ENCODE measurements at regions not wholly inside any gene's neighbourhood (a gene's known extent, or its start where the extent isn't known, plus 50 kb on each side); places are given as distances from the start of the nearest gene placed in this dataset.
"Not testable (repeated sequence)": the region's sequence is repeated elsewhere in the genome, so short reads cannot be mapped to it uniquely, and the experiment has no call there.

GRCh38 chr6:144617191-144617590 lies 332.1 kb downstream of the UTRN start:
- Histone ChIP-seq H3K9me3 (ENCODE audit: control insufficient read depth, insufficient read depth, low read length) (no peaks in the 10 kb centered on the region), H3K4me3 (ENCODE audit: low read depth, low read length) (no peak overlapping the region), H3K4me1 (ENCODE audit: control insufficient read depth, insufficient read depth, low read length) (peaks cover 70% of the 10 kb centered on the region), H3K27ac (ENCODE audit: low read depth, low read length) (peak overlapping the region; percentile 49), H3K9ac (ENCODE audit: low read depth, low read length) (no peak overlapping the region), H3K36me3 (ENCODE audit: control insufficient read depth, insufficient read depth, low read length) (no peaks in the 10 kb centered on the region), H3K27me3 (ENCODE audit: control insufficient read depth, insufficient read depth, low read length) (no peaks in the 10 kb centered on the region)

GRCh38 chr6:144617708-144618107 lies 332.6 kb downstream of the UTRN start:
- no peak overlapping the region for H3K4me3 ChIP-seq (ENCODE audit: low read depth, low read length)
- H3K27ac ChIP-seq (ENCODE audit: low read depth, low read length) = peak overlapping the region; percentile 49
- H3K9ac ChIP-seq (ENCODE audit: low read depth, low read length) = no peak overlapping the region
- peaks cover 65% of the 10 kb centered on the region for H3K4me1 ChIP-seq (ENCODE audit: control insufficient read depth, insufficient read depth, low read length)
- H3K36me3 ChIP-seq (ENCODE audit: control insufficient read depth, insufficient read depth, low read length) = no peaks in the 10 kb centered on the region
- no peaks in the 10 kb centered on the region for H3K9me3 ChIP-seq (ENCODE audit: control insufficient read depth, insufficient read depth, low read length)
- no peaks in the 10 kb centered on the region for H3K27me3 ChIP-seq (ENCODE audit: control insufficient read depth, insufficient read depth, low read length)

GRCh38 chr6:144619966-144620365 lies 334.8 kb downstream of the UTRN start:
- peaks cover 46% of the 10 kb centered on the region for H3K4me1 ChIP-seq (ENCODE audit: control insufficient read depth, insufficient read depth, low read length)
- H3K9me3 ChIP-seq (ENCODE audit: control insufficient read depth, insufficient read depth, low read length) = no peaks in the 10 kb centered on the region
- no peak overlapping the region for H3K4me3 ChIP-seq (ENCODE audit: low read depth, low read length)
- no peaks in the 10 kb centered on the region for H3K27me3 ChIP-seq (ENCODE audit: control insufficient read depth, insufficient read depth, low read length)
- no peak overlapping the region for H3K27ac ChIP-seq (ENCODE audit: low read depth, low read length)
- no peaks in the 10 kb centered on the region for H3K36me3 ChIP-seq (ENCODE audit: control insufficient read depth, insufficient read depth, low read length)
- H3K9ac ChIP-seq (ENCODE audit: low read depth, low read length) = no peak overlapping the region

GRCh38 chr6:144621332-144621731 lies 336.2 kb downstream of the UTRN start:
- Histone ChIP-seq H3K27me3 (ENCODE audit: control insufficient read depth, insufficient read depth, low read length) (no peaks in the 10 kb centered on the region), H3K4me1 (ENCODE audit: control insufficient read depth, insufficient read depth, low read length) (peaks cover 41% of the 10 kb centered on the region), H3K4me3 (ENCODE audit: low read depth, low read length) (no peak overlapping the region), H3K9me3 (ENCODE audit: control insufficient read depth, insufficient read depth, low read length) (no peaks in the 10 kb centered on the region), H3K36me3 (ENCODE audit: control insufficient read depth, insufficient read depth, low read length) (no peaks in the 10 kb centered on the region), H3K27ac (ENCODE audit: low read depth, low read length) (no peak overlapping the region), H3K9ac (ENCODE audit: low read depth, low read length) (no peak overlapping the region)

DNA sequence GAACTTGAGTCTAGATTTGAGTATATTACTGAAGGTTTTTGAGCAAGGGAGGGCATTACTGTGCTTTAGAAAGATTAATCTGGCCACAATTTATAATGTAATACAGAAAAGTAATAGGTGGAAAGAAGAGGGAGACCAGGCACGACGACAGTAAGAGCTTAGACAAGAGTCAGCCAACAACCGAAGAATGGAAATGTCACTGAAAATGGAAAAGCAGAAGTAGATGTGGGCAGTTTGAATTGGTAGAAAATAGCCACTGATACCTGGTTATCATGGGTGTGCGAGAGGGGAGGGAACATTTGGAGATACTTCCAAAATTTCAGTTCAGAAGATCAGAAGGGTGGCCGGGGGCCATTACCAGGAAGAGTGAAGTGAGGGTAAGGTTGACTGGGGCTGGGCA lies 339.1 kb downstream of the UTRN start:
- Histone ChIP-seq H3K4me1 (ENCODE audit: control insufficient read depth, insufficient read depth, low read length) (peaks cover 21% of the 10 kb centered on the region), H3K27ac (ENCODE audit: low read depth, low read length) (no peak overlapping the region)

DNA sequence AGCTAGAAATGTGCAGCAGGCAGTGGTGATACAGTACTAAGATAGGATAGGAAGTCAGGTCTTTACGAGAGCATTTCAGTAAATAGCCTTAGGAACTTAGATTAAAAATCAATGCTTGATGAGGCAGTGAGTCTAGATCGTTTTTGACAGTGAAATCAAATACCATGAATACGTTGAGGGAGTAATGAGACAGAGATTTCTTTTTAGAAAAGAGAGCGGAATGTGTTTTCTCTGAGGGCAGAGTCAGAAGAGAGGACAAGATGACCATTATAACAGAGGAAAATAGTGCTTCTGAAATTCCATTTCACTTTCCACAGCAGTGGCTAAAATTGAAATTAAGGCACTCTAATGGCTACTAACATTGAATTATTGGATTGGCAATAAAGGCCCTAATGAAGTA lies 339.6 kb downstream of the UTRN start:
- Histone ChIP-seq H3K27ac (ENCODE audit: low read depth, low read length) (no peak overlapping the region), H3K9me3 (ENCODE audit: control insufficient read depth, insufficient read depth, low read length) (no peaks in the 10 kb centered on the region), H3K9ac (ENCODE audit: low read depth, low read length) (no peak overlapping the region), H3K36me3 (ENCODE audit: control insufficient read depth, insufficient read depth, low read length) (no peaks in the 10 kb centered on the region), H3K4me1 (ENCODE audit: control insufficient read depth, insufficient read depth, low read length) (peaks cover 16% of the 10 kb centered on the region), H3K27me3 (ENCODE audit: control insufficient read depth, insufficient read depth, low read length) (no peaks in the 10 kb centered on the region), H3K4me3 (ENCODE audit: low read depth, low read length) (no peak overlapping the region)

More for the DNA sequence above, 339.1 kb downstream of the UTRN start:
- no peaks in the 10 kb centered on the region for H3K9me3 ChIP-seq (ENCODE audit: control insufficient read depth, insufficient read depth, low read length)
- no peak overlapping the region for H3K4me3 ChIP-seq (ENCODE audit: low read depth, low read length)
- no peaks in the 10 kb centered on the region for H3K36me3 ChIP-seq (ENCODE audit: control insufficient read depth, insufficient read depth, low read length)
- H3K27me3 ChIP-seq (ENCODE audit: control insufficient read depth, insufficient read depth, low read length) = no peaks in the 10 kb centered on the region
- H3K9ac ChIP-seq (ENCODE audit: low read depth, low read length) = no peak overlapping the region

GRCh38 chr6:144630857-144631256 lies 345.7 kb downstream of the UTRN start:
- H3K9me3 ChIP-seq (ENCODE audit: control insufficient read depth, insufficient read depth, low read length) = no peaks in the 10 kb centered on the region
- H3K4me1 ChIP-seq (ENCODE audit: control insufficient read depth, insufficient read depth, low read length) = peaks cover 6% of the 10 kb centered on the region; the same call in 1 of the 2 replicates
- no peak overlapping the region for H3K27ac ChIP-seq (ENCODE audit: low read depth, low read length)
- H3K9ac ChIP-seq (ENCODE audit: low read depth, low read length) = no peak overlapping the region
- no peaks in the 10 kb centered on the region for H3K36me3 ChIP-seq (ENCODE audit: control insufficient read depth, insufficient read depth, low read length)
- H3K27me3 ChIP-seq (ENCODE audit: control insufficient read depth, insufficient read depth, low read length) = no peaks in the 10 kb centered on the region
- H3K4me3 ChIP-seq (ENCODE audit: low read depth, low read length) = no peak overlapping the region

DNA sequence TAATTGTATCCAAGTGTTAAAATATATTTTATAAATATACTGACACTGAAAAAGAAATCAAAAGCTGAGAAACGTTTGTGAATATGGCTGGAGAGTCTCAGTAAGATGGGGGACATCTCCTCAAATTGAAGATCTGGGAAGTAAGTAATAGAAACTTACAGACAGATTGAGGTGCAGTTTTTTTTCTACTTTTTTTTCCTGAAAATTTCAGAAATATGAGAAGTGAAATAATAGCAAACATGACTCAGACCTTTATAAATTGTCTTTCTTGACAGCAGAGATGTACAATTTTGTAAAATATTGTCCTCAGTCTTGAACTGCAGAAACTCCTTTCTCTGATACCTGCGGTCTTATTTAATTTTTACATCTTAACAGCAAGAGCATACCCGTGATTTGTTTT lies 347.1 kb downstream of the UTRN start:
- H3K27me3 ChIP-seq (ENCODE audit: control insufficient read depth, insufficient read depth, low read length) = no peaks in the 10 kb centered on the region
- H3K9ac ChIP-seq (ENCODE audit: low read depth, low read length) = no peak overlapping the region
- H3K4me3 ChIP-seq (ENCODE audit: low read depth, low read length) = no peak overlapping the region
- H3K4me1 ChIP-seq (ENCODE audit: control insufficient read depth, insufficient read depth, low read length) = peaks cover 6% of the 10 kb centered on the region; the same call in 1 of the 2 replicates
- H3K9me3 ChIP-seq (ENCODE audit: control insufficient read depth, insufficient read depth, low read length) = no peaks in the 10 kb centered on the region
- H3K27ac ChIP-seq (ENCODE audit: low read depth, low read length) = no peak overlapping the region
- no peaks in the 10 kb centered on the region for H3K36me3 ChIP-seq (ENCODE audit: control insufficient read depth, insufficient read depth, low read length)

GRCh38 chr6:144633886-144634285 lies 348.8 kb downstream of the UTRN start:
- Histone ChIP-seq H3K4me3 (ENCODE audit: low read depth, low read length) (no peak overlapping the region), H3K9ac (ENCODE audit: low read depth, low read length) (no peak overlapping the region), H3K9me3 (ENCODE audit: control insufficient read depth, insufficient read depth, low read length) (no peaks in the 10 kb centered on the region), H3K4me1 (ENCODE audit: control insufficient read depth, insufficient read depth, low read length) (no peaks in the 10 kb centered on the region), H3K36me3 (ENCODE audit: control insufficient read depth, insufficient read depth, low read length) (no peaks in the 10 kb centered on the region), H3K27ac (ENCODE audit: low read depth, low read length) (no peak overlapping the region), H3K27me3 (ENCODE audit: control insufficient read depth, insufficient read depth, low read length) (no peaks in the 10 kb centered on the region)

GRCh38 chr6:144634371-144634770 lies 349.2 kb downstream of the UTRN start:
- Histone ChIP-seq H3K36me3 (ENCODE audit: control insufficient read depth, insufficient read depth, low read length) (no peaks in the 10 kb centered on the region), H3K4me1 (ENCODE audit: control insufficient read depth, insufficient read depth, low read length) (0 out of 2 replicates have a peak, but pooled peaks cover under 1% of the 10 kb centered on the region), H3K9me3 (ENCODE audit: control insufficient read depth, insufficient read depth, low read length) (no peaks in the 10 kb centered on the region), H3K9ac (ENCODE audit: low read depth, low read length) (no peak overlapping the region), H3K4me3 (ENCODE audit: low read depth, low read length) (no peak overlapping the region), H3K27ac (ENCODE audit: low read depth, low read length) (no peak overlapping the region), H3K27me3 (ENCODE audit: control insufficient read depth, insufficient read depth, low read length) (no peaks in the 10 kb centered on the region)

- H3K4me3 ChIP-seq (ENCODE audit: low read depth, low read length) = no peak overlapping the region
- no peaks in the 10 kb centered on the region for H3K27me3 ChIP-seq (ENCODE audit: control insufficient read depth, insufficient read depth, low read length)
- no peak overlapping the region for H3K9ac ChIP-seq (ENCODE audit: low read depth, low read length)
- no peak overlapping the region for H3K27ac ChIP-seq (ENCODE audit: low read depth, low read length)
- H3K4me1 ChIP-seq (ENCODE audit: control insufficient read depth, insufficient read depth, low read length) = 0 out of 2 replicates have a peak, but pooled peaks cover 7% of the 10 kb centered on the region
- no peaks in the 10 kb centered on the region for H3K9me3 ChIP-seq (ENCODE audit: control insufficient read depth, insufficient read depth, low read length)
- H3K36me3 ChIP-seq (ENCODE audit: control insufficient read depth, insufficient read depth, low read length) = no peaks in the 10 kb centered on the region
Measured at GRCh38 chr6:144635051-144635450, 349.9 kb downstream of the UTRN start.

- not testable (repeated sequence) for H3K27me3 ChIP-seq (ENCODE audit: control insufficient read depth, insufficient read depth, low read length); H3K4me1 ChIP-seq (ENCODE audit: control insufficient read depth, insufficient read depth, low read length); H3K9me3 ChIP-seq (ENCODE audit: control insufficient read depth, insufficient read depth, low read length); H3K27ac ChIP-seq (ENCODE audit: low read depth, low read length); H3K9ac ChIP-seq (ENCODE audit: low read depth, low read length); H3K36me3 ChIP-seq (ENCODE audit: control insufficient read depth, insufficient read depth, low read length); H3K4me3 ChIP-seq (ENCODE audit: low read depth, low read length)
Measured at GRCh38 chr6:144636025-144636424, 350.9 kb downstream of the UTRN start.

Measured in HUES48 (cell line).